WTC11 (cell line): ENCODE measurements at regions not wholly inside any gene's neighbourhood (a gene's known extent, or its start where the extent isn't known, plus 50 kb on each side); places are given as distances from the start of the nearest gene placed in this dataset.
A peak's percentile ranks its signal among the peaks of the same experiment; 100 is the strongest.

Experiments used
- ATAC-seq: fragments of 200-7000 bp; cut with Tn5 transposase; 2 replicates; pipeline ENCODE4 v1.10.0; 2021; ENCODE audit warnings: mild to moderate bottlenecking, moderate library complexity
- CTCF ChIA-PET: fragments of 300-600 bp; sonication (Branson Sonifier 250); formaldehyde crosslinking; loops from one replicate; lab custom pipeline; 2021; ENCODE audit warnings: antibody characterized with exemption; lab: Charles Lee
- POLR2A ChIA-PET: fragments of 350-600 bp; sonication (Branson Sonifier 250); formaldehyde crosslinking; loops from one replicate; lab custom pipeline; 2021; ENCODE audit warnings: antibody characterized with exemption; lab: Charles Lee
- DNase-seq: peaks from one replicate; pipeline ENCODE4 v3.0.0; 2021; ENCODE audit warnings: low spot score
- H3K27ac Mint-ChIP-seq: 2 replicates; pipeline ENCODE4 v1.8.0; 2021; ENCODE audit warnings: mixed read lengths
- H3K27me3 Mint-ChIP-seq: 2 replicates; pipeline ENCODE4 v1.8.0; 2021; ENCODE audit warnings: low read depth, mild to moderate bottlenecking, moderate library complexity, mixed read lengths
- H3K36me3 Mint-ChIP-seq: 2 replicates; pipeline ENCODE4 v1.8.0; 2021; ENCODE audit warnings: mixed read lengths
- H3K4me1 Mint-ChIP-seq: 2 replicates; pipeline ENCODE4 v1.8.0; 2022; ENCODE audit warnings: mixed read lengths
- H3K4me3 Mint-ChIP-seq: 2 replicates; pipeline ENCODE4 v1.8.0; 2021; ENCODE audit warnings: mild to moderate bottlenecking, moderate library complexity, mixed read lengths
- H3K9me3 Mint-ChIP-seq: 2 replicates; pipeline ENCODE4 v1.8.0; 2021; ENCODE audit warnings: mixed read lengths
- ATF1 ChIP-seq: sonication (generic); formaldehyde crosslinking; IDR thresholded peaks from 2 replicates; pipeline ENCODE4 v1.8.1; 2023; ENCODE audit warnings: mild to moderate bottlenecking, moderate library complexity, missing genetic modification reagents
- E2F1 ChIP-seq: sonication (generic); formaldehyde crosslinking; IDR thresholded peaks from 2 replicates; pipeline ENCODE4 v1.8.0; 2022; ENCODE audit warnings: mild to moderate bottlenecking, missing genetic modification reagents
- ERG ChIP-seq: fragments of 250-450 bp; sonication (Bioruptor Pico); IDR thresholded peaks from 2 replicates; pipeline ENCODE4 v1.8.0; 2021; ENCODE audit warnings: mild to moderate bottlenecking
- ESRRA ChIP-seq: sonication (generic); formaldehyde crosslinking; IDR thresholded peaks from 2 replicates; pipeline ENCODE4 v1.8.1; 2022; ENCODE audit warnings: mild to moderate bottlenecking, missing genetic modification reagents, borderline replicate concordance
- FOXK1 ChIP-seq: sonication (generic); formaldehyde crosslinking; IDR thresholded peaks from 2 replicates; pipeline ENCODE4 v1.8.0; 2022; ENCODE audit warnings: mild to moderate bottlenecking, moderate library complexity, missing genetic modification reagents
- GABPB1 ChIP-seq: sonication (generic); formaldehyde crosslinking; IDR thresholded peaks from 2 replicates; pipeline ENCODE4 v1.8.1; 2023; ENCODE audit warnings: mild to moderate bottlenecking, missing genetic modification reagents
- KAT7 ChIP-seq: sonication (generic); formaldehyde crosslinking; IDR thresholded peaks from 2 replicates; pipeline ENCODE4 v1.8.1; 2023; ENCODE audit warnings: missing genetic modification reagents, mild to moderate bottlenecking, borderline replicate concordance
- NFATC4 ChIP-seq: fragments of 250-450 bp; sonication (Bioruptor Pico); IDR thresholded peaks from 2 replicates; pipeline ENCODE4 v1.9.0; 2021; ENCODE audit warnings: mild to moderate bottlenecking
- SMAD3 ChIP-seq: sonication (generic); formaldehyde crosslinking; IDR thresholded peaks from 2 replicates; pipeline ENCODE4 v1.8.0; 2022; ENCODE audit warnings: missing genetic modification reagents, mild to moderate bottlenecking, borderline replicate concordance
- SMAD4 ChIP-seq: sonication (generic); formaldehyde crosslinking; IDR thresholded peaks from 2 replicates; pipeline ENCODE4 v1.8.0; 2022; ENCODE audit warnings: mild to moderate bottlenecking, missing genetic modification reagents
- TEAD4 ChIP-seq: sonication (generic); formaldehyde crosslinking; IDR thresholded peaks from 2 replicates; pipeline ENCODE4 v1.8.0; 2022; ENCODE audit warnings: mild to moderate bottlenecking, missing genetic modification reagents
- USF1 ChIP-seq: sonication (generic); formaldehyde crosslinking; IDR thresholded peaks from 2 replicates; pipeline ENCODE4 v1.8.0; 2022; ENCODE audit warnings: mild to moderate bottlenecking, missing genetic modification reagents
- USF2 ChIP-seq: sonication (generic); formaldehyde crosslinking; IDR thresholded peaks from 2 replicates; pipeline ENCODE4 v1.8.1; 2023; ENCODE audit warnings: mild to moderate bottlenecking, missing genetic modification reagents, moderate library complexity
- ZMAT4 ChIP-seq: fragments of 250-450 bp; sonication (Bioruptor Pico); IDR thresholded peaks from 2 replicates; pipeline ENCODE4 v1.9.0; 2021; ENCODE audit warnings: mild to moderate bottlenecking
- ZNF121 ChIP-seq: sonication (generic); formaldehyde crosslinking; IDR thresholded peaks from 2 replicates; pipeline ENCODE4 v1.8.0; 2023; ENCODE audit warnings: missing genetic modification reagents
- ZNF317 ChIP-seq: sonication (generic); formaldehyde crosslinking; IDR thresholded peaks from 2 replicates; pipeline ENCODE4 v1.8.1; 2023; ENCODE audit warnings: low read depth, mild to moderate bottlenecking, moderate library complexity, missing genetic modification reagents, borderline replicate concordance
- ZNF396 ChIP-seq: fragments of 250-450 bp; sonication (Bioruptor Pico); IDR thresholded peaks from 2 replicates; pipeline ENCODE4 v1.8.0; 2021; ENCODE audit warnings: mild to moderate bottlenecking, moderate library complexity, borderline replicate concordance
- ZNF532 ChIP-seq: fragments of 250-450 bp; sonication (Bioruptor Pico); IDR thresholded peaks from 2 replicates; pipeline ENCODE4 v1.9.0; 2021; ENCODE audit warnings: mild to moderate bottlenecking, borderline replicate concordance
- ZSCAN18 ChIP-seq: fragments of 250-450 bp; sonication (Bioruptor Pico); IDR thresholded peaks from 2 replicates; pipeline ENCODE4 v2.1.2; 2022; ENCODE audit warnings: mild to moderate bottlenecking, moderate library complexity

GRCh38 chr1:188489336-188490112 is 1660.8 kb downstream of the PLA2G4A start:
- CTCF ChIA-PET, result no interaction called here
- TF ChIP-seq USF2 (CRISPR knock-in tag), result no peak
- TF ChIP-seq ZNF317 (CRISPR knock-in tag), result no peak
- no peak for TF ChIP-seq NFATC4
- TF ChIP-seq ZNF396, result no peak
- TF ChIP-seq FOXK1, result no peak
- TF ChIP-seq GABPB1 (CRISPR knock-in tag), result no peak
- TF ChIP-seq ZNF121 (CRISPR knock-in tag), result no peak
- TF ChIP-seq TEAD4 (CRISPR knock-in tag), result no peak
- TF ChIP-seq E2F1 (CRISPR knock-in tag), result no peak
- TF ChIP-seq ESRRA (CRISPR knock-in tag), result no peak
- TF ChIP-seq ZSCAN18, result no peak
- no peak for TF ChIP-seq ZNF532
- no peak for TF ChIP-seq KAT7 (CRISPR knock-in tag)
- no peak for TF ChIP-seq ATF1 (CRISPR knock-in tag)
- no peak for TF ChIP-seq SMAD3
- TF ChIP-seq USF1 (CRISPR knock-in tag), result no peak
- TF ChIP-seq ERG, result no peak
- no peak for TF ChIP-seq ZMAT4
- TF ChIP-seq SMAD4 (CRISPR knock-in tag), result no peak
- H3K36me3 Mint-ChIP-seq, result no peaks in the 10 kb centered on the region
- POLR2A ChIA-PET, result no interaction called here
- peak; percentile 80 for ATAC-seq
- DNase-seq, result no peak
- no peak overlapping the region for H3K27ac Mint-ChIP-seq
- H3K9me3 Mint-ChIP-seq, result peaks cover 5% of the 10 kb centered on the region; the same call in 1 of the 2 replicates
- H3K4me3 Mint-ChIP-seq, result no peak overlapping the region
- peaks cover 4% of the 10 kb centered on the region for H3K4me1 Mint-ChIP-seq
- H3K27me3 Mint-ChIP-seq, result no peaks in the 10 kb centered on the region
